H9 (cell line): ENCODE measurements at regions not wholly inside any gene's neighbourhood (a gene's known extent, or its start where the extent isn't known, plus 50 kb on each side); places are given as distances from the start of the nearest gene placed in this dataset.

Source experiments
- DNase-seq: peaks from one replicate; pipeline ENCODE4 v3.0.0-alpha.2; 2017
- H2AFZ ChIP-seq: one replicate; pipeline ENCODE4 v1.6.1; 2013; ENCODE audit warnings: mild to moderate bottlenecking, low read length, control low read depth, moderate library complexity
- H2AK5ac ChIP-seq: 2 replicates; pipeline ENCODE4 v1.6.1; 2013; ENCODE audit warnings: low read length, control low read depth, mixed read lengths; ENCODE audit not compliant: insufficient read length
- H2BK120ac ChIP-seq: one replicate; pipeline ENCODE4 v1.6.1; 2013; ENCODE audit warnings: low read depth, mild to moderate bottlenecking, low read length, control low read depth, inconsistent platforms; ENCODE audit not compliant: poor library complexity, severe bottlenecking
- H2BK12ac ChIP-seq: 2 replicates; pipeline ENCODE4 v1.6.1; 2013; ENCODE audit warnings: low read length, control low read depth, mixed read lengths, low read depth; ENCODE audit not compliant: insufficient read length
- H2BK15ac ChIP-seq: 2 replicates; pipeline ENCODE4 v1.6.1; 2013; ENCODE audit warnings: low read depth, low read length, control low read depth
- H2BK20ac ChIP-seq: one replicate; pipeline ENCODE4 v1.6.1; 2013; ENCODE audit warnings: low read depth, mild to moderate bottlenecking, low read length, control low read depth, inconsistent platforms; ENCODE audit not compliant: poor library complexity, severe bottlenecking
- H2BK5ac ChIP-seq: 2 replicates; pipeline ENCODE4 v1.6.1; 2013; ENCODE audit warnings: low read length, control low read depth, mixed read lengths; ENCODE audit not compliant: insufficient read length
- H3K14ac ChIP-seq: 2 replicates; pipeline ENCODE4 v1.6.1; 2013; ENCODE audit warnings: low read length, control low read depth; ENCODE audit not compliant: insufficient read depth
- H3K18ac ChIP-seq: 2 replicates; pipeline ENCODE4 v1.6.1; 2013; ENCODE audit warnings: low read depth, mild to moderate bottlenecking, mixed read lengths, low read length, control low read depth; ENCODE audit not compliant: insufficient read length
- H3K23ac ChIP-seq: 2 replicates; pipeline ENCODE4 v1.6.1; 2013; ENCODE audit warnings: low read length, control low read depth, mixed read lengths, low read depth; ENCODE audit not compliant: insufficient read length
- H3K23me2 ChIP-seq: 2 replicates; pipeline ENCODE4 v1.6.1; 2013; ENCODE audit warnings: low read depth, mild to moderate bottlenecking, mixed read lengths, low read length, control low read depth; ENCODE audit not compliant: insufficient read length, poor library complexity, severe bottlenecking
- H3K27ac ChIP-seq: 2 replicates; pipeline ENCODE4 v1.5.1; 2013; ENCODE audit warnings: low read length, control low read depth, mixed read lengths, low read depth; ENCODE audit not compliant: insufficient read length
- H3K27me3 ChIP-seq: 2 replicates; pipeline ENCODE4 v1.6.1; 2013; ENCODE audit warnings: low read length, control low read depth, inconsistent platforms; ENCODE audit not compliant: insufficient read depth
- H3K4ac ChIP-seq: 2 replicates; pipeline ENCODE4 v1.6.1; 2013; ENCODE audit warnings: low read depth, mild to moderate bottlenecking, control low read depth, inconsistent platforms, low read length, moderate library complexity
- H3K4me1 ChIP-seq: 2 replicates; pipeline ENCODE4 v1.6.1; 2013; ENCODE audit warnings: low read length, control low read depth, inconsistent platforms; ENCODE audit not compliant: insufficient read depth
- H3K4me2 ChIP-seq: 2 replicates; pipeline ENCODE4 v1.6.1; 2013; ENCODE audit warnings: low read length, control low read depth, mixed read lengths; ENCODE audit not compliant: insufficient read length, insufficient read depth
- H3K56ac ChIP-seq: 2 replicates; pipeline ENCODE4 v1.6.1; 2013; ENCODE audit warnings: low read depth, mild to moderate bottlenecking, mixed read lengths, low read length, control low read depth; ENCODE audit not compliant: insufficient read length
- H3K79me1 ChIP-seq: 2 replicates; pipeline ENCODE4 v1.6.1; 2013; ENCODE audit warnings: low read depth, mild to moderate bottlenecking, moderate library complexity, low read length, control low read depth, inconsistent platforms; ENCODE audit not compliant: insufficient read depth, poor library complexity, severe bottlenecking
- H3K79me2 ChIP-seq: 2 replicates; pipeline ENCODE4 v1.6.1; 2013; ENCODE audit warnings: low read length, control low read depth, inconsistent platforms; ENCODE audit not compliant: insufficient read depth
- H3K9ac ChIP-seq: 2 replicates; pipeline ENCODE4 v1.6.1; 2013; ENCODE audit warnings: low read length, control low read depth, mixed read lengths; ENCODE audit not compliant: insufficient read length; ENCODE audit errors: extremely low read depth
- H3K9me3 ChIP-seq: one replicate; pipeline ENCODE4 v1.6.1; 2013; ENCODE audit warnings: low read depth, low read length, inconsistent platforms; ENCODE audit not compliant: control insufficient read depth
- H3T11ph ChIP-seq: one replicate; pipeline ENCODE4 v1.6.1; 2013; ENCODE audit warnings: mild to moderate bottlenecking, low read length, control low read depth, inconsistent platforms
- H4K20me1 ChIP-seq: one replicate; pipeline ENCODE4 v1.6.1; 2013; ENCODE audit not compliant: control insufficient read depth, insufficient read length, insufficient read depth
- H4K5ac ChIP-seq: 2 replicates; pipeline ENCODE4 v1.6.1; 2013; ENCODE audit warnings: low read depth, mild to moderate bottlenecking, mixed read lengths, low read length, control low read depth; ENCODE audit not compliant: insufficient read length
- H4K8ac ChIP-seq: replicated peaks from 2 replicates; pipeline ENCODE4 v1.6.1; 2013; ENCODE audit warnings: low read length, control low read depth, mixed read lengths, low read depth; ENCODE audit not compliant: insufficient read length
- H4K91ac ChIP-seq: 2 replicates; pipeline ENCODE4 v1.6.1; 2013; ENCODE audit warnings: low read depth, mild to moderate bottlenecking, moderate library complexity, mixed read lengths, low read length, control low read depth; ENCODE audit not compliant: insufficient read length
- H3K27ac Mint-ChIP-seq, 3 experiments: 2 replicates in 2 of 3; 3 replicates in 1 of 3; pipeline ENCODE4 v1.8.0; 2020 to 2021; ENCODE audit warnings: mixed read lengths in 3 of 3, mild to moderate bottlenecking in 1 of 3, moderate library complexity in 1 of 3
- H3K27me3 Mint-ChIP-seq: 2 replicates; pipeline ENCODE4 v1.8.0; 2021; ENCODE audit warnings: low read depth, mild to moderate bottlenecking, moderate library complexity, mixed read lengths
- H3K36me3 Mint-ChIP-seq, 3 experiments: 2 replicates in 2 of 3; 3 replicates in 1 of 3; pipeline ENCODE4 v1.8.0; 2020 to 2021; ENCODE audit warnings: low read depth in 3 of 3, mixed read lengths in 3 of 3; ENCODE audit not compliant: insufficient read depth in 1 of 3
- H3K4me1 Mint-ChIP-seq, 2 experiments: 2 replicates each; pipeline ENCODE4 v1.8.0; 2020; ENCODE audit warnings: mixed read lengths in 2 of 2
- H3K4me3 Mint-ChIP-seq, 2 experiments: 2 replicates in 1 of 2; 3 replicates in 1 of 2; pipeline ENCODE4 v1.8.0; 2020 to 2021; ENCODE audit warnings: mild to moderate bottlenecking in 2 of 2, mixed read lengths in 2 of 2, moderate library complexity in 1 of 2
- H3K9me3 Mint-ChIP-seq, 2 experiments: 2 replicates in 1 of 2; 3 replicates in 1 of 2; pipeline ENCODE4 v1.8.0; 2020; ENCODE audit warnings: mild to moderate bottlenecking in 2 of 2, mixed read lengths in 2 of 2, moderate library complexity in 1 of 2
- TF ChIP-seq, protein P1 (sequence below): fragments of 200-600 bp; sonication (generic); conservative IDR thresholded peaks from 3 replicates; pipeline ENCODE4 v1.8.0; 2021; ENCODE audit warnings: antibody characterized with exemption, mild to moderate bottlenecking

DNA sequence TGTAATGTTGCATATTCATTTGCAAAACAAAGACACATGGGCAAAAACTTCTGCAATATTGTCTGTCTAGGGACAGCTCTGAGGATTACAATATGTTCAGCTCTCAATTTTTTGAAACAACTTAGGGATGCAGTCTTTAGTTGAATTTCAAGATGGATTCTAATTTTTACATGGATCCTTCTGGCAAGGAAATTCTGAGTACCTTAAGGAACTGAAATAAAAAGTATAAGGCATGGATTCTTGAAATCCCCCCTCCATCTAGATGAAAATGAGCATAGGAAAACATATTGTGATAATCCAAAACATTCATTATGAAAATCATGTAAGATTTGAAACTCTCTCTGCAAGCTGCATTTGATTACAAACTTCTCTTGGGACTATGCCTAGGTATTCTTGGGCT lies 568.6 kb downstream of the CETN3 start:
- H3K56ac ChIP-seq: no peak overlapping the region
- Mint-ChIP-seq H3K4me3 (no peak overlapping the region), H3K27me3 (no peaks in the 10 kb centered on the region), H3K27ac (no peak overlapping the region), H3K9me3 (no peaks in the 10 kb centered on the region), H3K36me3 (no peaks in the 10 kb centered on the region), H3K4me1 (peaks cover 18% of the 10 kb centered on the region in 2 experiments)
- H2AFZ ChIP-seq: no peak overlapping the region
- H3K4me2 ChIP-seq: no peak overlapping the region
- H2BK12ac ChIP-seq: no peak overlapping the region
- peaks cover 6% of the 10 kb centered on the region; the same call in 1 of the 2 replicates for H3K4me1 ChIP-seq
- no peak overlapping the region for H3K18ac ChIP-seq
- DNase-seq: no peak
- H2BK20ac ChIP-seq: no peak overlapping the region
- H4K91ac ChIP-seq: no peak overlapping the region
- H2BK120ac ChIP-seq: no peak overlapping the region
- H4K5ac ChIP-seq: no peak overlapping the region
- H4K8ac ChIP-seq: no peak overlapping the region
- H3K79me2 ChIP-seq: no peaks in the 10 kb centered on the region
- H3K4ac ChIP-seq: no peak overlapping the region
- H3K23me2 ChIP-seq: no peaks in the 10 kb centered on the region
- no peaks in the 10 kb centered on the region for H4K20me1 ChIP-seq
- TF ChIP-seq, protein P1, sequence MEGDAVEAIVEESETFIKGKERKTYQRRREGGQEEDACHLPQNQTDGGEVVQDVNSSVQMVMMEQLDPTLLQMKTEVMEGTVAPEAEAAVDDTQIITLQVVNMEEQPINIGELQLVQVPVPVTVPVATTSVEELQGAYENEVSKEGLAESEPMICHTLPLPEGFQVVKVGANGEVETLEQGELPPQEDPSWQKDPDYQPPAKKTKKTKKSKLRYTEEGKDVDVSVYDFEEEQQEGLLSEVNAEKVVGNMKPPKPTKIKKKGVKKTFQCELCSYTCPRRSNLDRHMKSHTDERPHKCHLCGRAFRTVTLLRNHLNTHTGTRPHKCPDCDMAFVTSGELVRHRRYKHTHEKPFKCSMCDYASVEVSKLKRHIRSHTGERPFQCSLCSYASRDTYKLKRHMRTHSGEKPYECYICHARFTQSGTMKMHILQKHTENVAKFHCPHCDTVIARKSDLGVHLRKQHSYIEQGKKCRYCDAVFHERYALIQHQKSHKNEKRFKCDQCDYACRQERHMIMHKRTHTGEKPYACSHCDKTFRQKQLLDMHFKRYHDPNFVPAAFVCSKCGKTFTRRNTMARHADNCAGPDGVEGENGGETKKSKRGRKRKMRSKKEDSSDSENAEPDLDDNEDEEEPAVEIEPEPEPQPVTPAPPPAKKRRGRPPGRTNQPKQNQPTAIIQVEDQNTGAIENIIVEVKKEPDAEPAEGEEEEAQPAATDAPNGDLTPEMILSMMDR: no peak
- no peak overlapping the region for H3K9ac ChIP-seq
- no peak overlapping the region for H3K27ac ChIP-seq
- H3T11ph ChIP-seq: no peak overlapping the region
- H3K9me3 ChIP-seq: no peaks in the 10 kb centered on the region
- H2BK15ac ChIP-seq: no peak overlapping the region
- no peak overlapping the region for H2BK5ac ChIP-seq
- no peaks in the 10 kb centered on the region for H3K27me3 ChIP-seq
- no peak overlapping the region for H3K14ac ChIP-seq
- H3K23ac ChIP-seq: no peak overlapping the region
- no peak overlapping the region for H2AK5ac ChIP-seq
- no peaks in the 10 kb centered on the region for H3K79me1 ChIP-seq
